ENCODE measurements at regions not wholly inside any gene's neighbourhood (a gene's known extent, or its start where the extent isn't known, plus 50 kb on each side); places are given as distances from the start of the nearest gene placed in this dataset.

DNA sequence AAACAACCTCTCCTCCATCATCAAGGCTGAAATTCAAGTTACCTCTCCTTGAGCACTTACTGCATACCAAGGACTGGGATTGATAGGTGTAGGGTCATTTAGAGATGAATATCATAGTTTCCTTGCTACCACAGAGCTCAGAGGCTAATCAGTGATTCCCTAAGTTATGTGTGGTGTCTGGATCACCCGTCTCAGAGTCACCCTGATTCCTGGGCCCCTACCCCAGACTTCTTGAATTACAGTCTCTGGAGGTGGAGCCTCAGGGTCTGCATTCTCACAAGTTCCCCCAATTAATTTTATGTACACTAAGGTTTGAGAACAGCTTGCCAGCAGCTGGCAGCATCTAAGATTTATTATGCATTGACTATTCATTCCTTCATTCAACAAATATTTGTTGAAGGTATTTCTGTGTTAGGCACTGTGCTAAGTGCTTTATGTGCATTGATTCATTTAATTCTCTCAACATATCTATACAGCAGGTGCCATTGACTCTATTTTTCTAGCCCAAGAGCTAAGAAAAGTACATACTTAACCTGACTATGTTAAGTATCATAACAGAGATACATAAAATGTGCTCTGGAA lies 182.9 kb upstream of the FGGY start:
- intact Hi-C loops (cut with DNase I): no loop called here
- H3K27ac ChIP-seq: no peak overlapping the region
- H3K4me3 ChIP-seq: no peak overlapping the region
- DNase-seq (no peak), ATAC-seq (no peak)
- H3K4me1 ChIP-seq: no peaks in the 10 kb centered on the region
- H3K9me3 ChIP-seq: no peaks in the 10 kb centered on the region
- no peaks in the 10 kb centered on the region for H3K27me3 ChIP-seq
- TF ChIP-seq, protein P1, sequence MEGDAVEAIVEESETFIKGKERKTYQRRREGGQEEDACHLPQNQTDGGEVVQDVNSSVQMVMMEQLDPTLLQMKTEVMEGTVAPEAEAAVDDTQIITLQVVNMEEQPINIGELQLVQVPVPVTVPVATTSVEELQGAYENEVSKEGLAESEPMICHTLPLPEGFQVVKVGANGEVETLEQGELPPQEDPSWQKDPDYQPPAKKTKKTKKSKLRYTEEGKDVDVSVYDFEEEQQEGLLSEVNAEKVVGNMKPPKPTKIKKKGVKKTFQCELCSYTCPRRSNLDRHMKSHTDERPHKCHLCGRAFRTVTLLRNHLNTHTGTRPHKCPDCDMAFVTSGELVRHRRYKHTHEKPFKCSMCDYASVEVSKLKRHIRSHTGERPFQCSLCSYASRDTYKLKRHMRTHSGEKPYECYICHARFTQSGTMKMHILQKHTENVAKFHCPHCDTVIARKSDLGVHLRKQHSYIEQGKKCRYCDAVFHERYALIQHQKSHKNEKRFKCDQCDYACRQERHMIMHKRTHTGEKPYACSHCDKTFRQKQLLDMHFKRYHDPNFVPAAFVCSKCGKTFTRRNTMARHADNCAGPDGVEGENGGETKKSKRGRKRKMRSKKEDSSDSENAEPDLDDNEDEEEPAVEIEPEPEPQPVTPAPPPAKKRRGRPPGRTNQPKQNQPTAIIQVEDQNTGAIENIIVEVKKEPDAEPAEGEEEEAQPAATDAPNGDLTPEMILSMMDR (IDR thresholded peaks at IDR 0.05): no peak
- no peaks in the 10 kb centered on the region for H3K36me3 ChIP-seq

DNA sequence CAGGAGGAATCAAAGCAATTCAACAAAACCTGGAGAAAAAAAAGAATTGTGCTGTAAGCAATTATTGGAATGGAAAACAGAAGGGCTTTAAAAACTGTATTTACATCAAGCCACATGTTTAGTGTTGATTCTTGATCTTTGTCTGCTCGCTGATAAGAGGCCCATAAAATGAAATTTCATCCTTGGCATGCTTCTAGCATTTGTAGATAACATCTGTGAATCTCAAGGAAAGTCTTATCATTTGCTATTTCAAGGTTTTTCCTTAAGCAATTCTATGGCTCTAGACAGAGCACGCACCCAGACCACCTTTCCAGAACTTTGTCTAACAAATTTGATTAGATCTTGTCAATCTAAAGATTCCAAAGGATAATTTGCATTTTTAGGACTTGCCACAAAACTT lies 181.0 kb upstream of the FGGY start:
- Histone ChIP-seq H3K36me3 (no peaks in the 10 kb centered on the region), H3K27ac (no peak overlapping the region), H3K9me3 (no peaks in the 10 kb centered on the region), H3K4me1 (no peaks in the 10 kb centered on the region), H3K4me3 (no peak overlapping the region), H3K27me3 (no peaks in the 10 kb centered on the region)
- TF ChIP-seq, protein P1 (IDR thresholded peaks at IDR 0.05): no peak
- no peak for DNase-seq
- ATAC-seq: no peak
- intact Hi-C loops (cut with DNase I): no loop called here

DNA sequence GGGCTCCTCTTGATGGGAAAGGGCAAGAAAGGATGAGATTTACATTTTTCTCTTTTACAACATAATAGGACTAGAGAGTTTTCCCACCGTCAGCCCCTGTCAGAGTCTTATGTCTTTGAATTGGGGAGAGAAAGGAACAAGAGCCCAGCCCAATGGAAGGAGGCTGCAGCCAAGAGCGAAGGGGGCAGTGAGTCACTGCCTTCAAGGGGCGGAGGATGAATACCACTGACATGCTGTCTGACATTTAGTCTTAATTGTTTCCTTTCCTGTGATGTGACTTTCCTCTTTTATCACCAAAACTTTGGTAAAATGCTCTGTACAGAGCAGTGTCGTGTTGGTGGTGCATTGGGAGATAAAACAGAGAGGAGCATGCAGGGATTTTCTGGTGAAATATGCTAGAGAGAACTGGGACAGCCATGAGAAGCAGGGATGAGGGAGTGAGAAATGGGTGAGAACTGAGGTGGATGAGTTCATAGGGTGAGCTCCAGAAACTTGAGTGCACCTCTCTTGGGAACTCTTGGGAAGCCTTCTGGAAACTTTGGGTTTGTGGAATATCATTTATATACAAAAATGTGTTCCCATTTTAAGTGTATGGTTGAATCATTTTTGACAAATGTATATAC lies 179.9 kb upstream of the FGGY start:
- Histone ChIP-seq H3K9me3 (no peaks in the 10 kb centered on the region), H3K36me3 (no peaks in the 10 kb centered on the region), H3K4me1 (no peaks in the 10 kb centered on the region), H3K4me3 (no peak overlapping the region), H3K27ac (no peak overlapping the region), H3K27me3 (no peaks in the 10 kb centered on the region)
- no peak for DNase-seq
- no peak for ATAC-seq
- TF ChIP-seq, protein P1 (IDR thresholded peaks at IDR 0.05): no peak
- intact Hi-C loops (cut with DNase I): no loop called here

DNA sequence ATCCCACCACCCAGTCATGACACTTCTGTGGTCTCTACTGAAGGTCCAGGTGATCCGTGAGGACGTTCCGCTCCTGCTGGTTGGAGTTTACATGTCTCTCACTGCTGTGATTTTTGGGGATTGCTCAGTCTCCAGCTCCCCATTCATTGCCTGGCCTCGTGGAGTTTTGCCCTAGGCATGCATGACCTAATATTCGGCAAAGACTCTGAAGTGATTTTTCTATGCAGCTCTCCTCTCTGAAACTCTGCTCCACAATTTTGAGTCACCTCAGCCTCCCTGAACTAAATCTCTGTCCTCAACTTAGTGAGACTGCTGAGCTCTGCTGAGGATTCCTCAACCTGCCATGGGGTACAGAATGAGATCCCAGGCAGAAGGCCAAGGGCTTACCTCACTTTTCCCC lies 174.4 kb upstream of the FGGY start:
- TF ChIP-seq, protein P1 (IDR thresholded peaks at IDR 0.05): no peak
- no peaks in the 10 kb centered on the region for H3K4me1 ChIP-seq
- no peak overlapping the region for H3K4me3 ChIP-seq
- no peaks in the 10 kb centered on the region for H3K27me3 ChIP-seq
- H3K36me3 ChIP-seq: no peaks in the 10 kb centered on the region
- intact Hi-C loops (cut with DNase I): no loop called here
- no peaks in the 10 kb centered on the region for H3K9me3 ChIP-seq
- DNase-seq (no peak), ATAC-seq (no peak)
- no peak overlapping the region for H3K27ac ChIP-seq

DNA sequence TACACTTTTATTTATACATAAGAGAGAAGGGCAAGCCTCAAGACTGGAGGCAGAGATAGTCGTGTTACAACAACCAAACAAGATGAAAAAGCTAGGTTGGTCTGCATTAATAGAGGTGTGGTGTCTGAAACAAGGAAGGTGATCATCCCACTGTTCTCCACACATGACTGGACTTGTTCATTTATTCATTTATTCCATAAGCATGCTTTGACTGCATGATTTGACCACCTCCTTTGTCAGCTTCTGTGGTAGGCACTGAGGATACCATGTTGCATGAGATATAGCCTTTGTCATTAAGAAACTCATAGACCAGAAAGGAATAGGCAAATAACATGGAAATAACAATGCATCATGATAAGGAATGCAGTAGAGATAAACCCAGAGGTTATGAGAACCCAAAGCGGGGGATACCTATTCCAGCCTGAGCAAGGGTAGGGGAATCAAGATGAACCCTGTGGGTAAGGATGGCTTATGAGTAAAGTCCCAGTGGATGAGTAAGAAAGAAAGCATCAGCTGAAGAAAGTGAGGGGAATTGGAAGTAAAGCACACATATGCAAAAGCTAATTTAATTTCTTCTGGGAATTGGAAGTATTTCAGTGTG lies 173.7 kb upstream of the FGGY start:
- no peaks in the 10 kb centered on the region for H3K9me3 ChIP-seq
- DNase-seq (no peak), ATAC-seq (no peak)
- intact Hi-C loops (cut with DNase I): no loop called here
- no peak overlapping the region for H3K27ac ChIP-seq
- no peaks in the 10 kb centered on the region for H3K36me3 ChIP-seq
- H3K4me1 ChIP-seq: no peaks in the 10 kb centered on the region
- TF ChIP-seq, protein P1 (IDR thresholded peaks at IDR 0.05): no peak
- H3K4me3 ChIP-seq: no peak overlapping the region
- H3K27me3 ChIP-seq: no peaks in the 10 kb centered on the region
